NB4 (cell line): ENCODE measurements at regions not wholly inside any gene's neighbourhood (a gene's known extent, or its start where the extent isn't known, plus 50 kb on each side); places are given as distances from the start of the nearest gene placed in this dataset.

Experiments
- CTCF ChIP-seq: IDR thresholded peaks from one replicate; pipeline ENCODE4 v1.5.1; 2012; ENCODE audit warnings: low read depth, low read length
- POLR2A ChIP-seq: IDR thresholded peaks from 2 replicates; pipeline ENCODE4 v1.6.1; 2011; ENCODE audit warnings: mild to moderate bottlenecking; ENCODE audit not compliant: insufficient read length; ENCODE audit errors: extremely low read depth
- TF ChIP-seq, protein P1 (sequence below): IDR thresholded peaks from 2 replicates; pipeline ENCODE4 v1.6.1; 2011; ENCODE audit warnings: low read depth, low read length

GRCh38 chr3:106228271-106228670 is 359.5 kb upstream of the CBLB start:
- TF ChIP-seq CTCF, result no peak
- TF ChIP-seq, protein P1, sequence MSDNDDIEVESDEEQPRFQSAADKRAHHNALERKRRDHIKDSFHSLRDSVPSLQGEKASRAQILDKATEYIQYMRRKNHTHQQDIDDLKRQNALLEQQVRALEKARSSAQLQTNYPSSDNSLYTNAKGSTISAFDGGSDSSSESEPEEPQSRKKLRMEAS, result no peak
- no peak for TF ChIP-seq POLR2A
